Right forelimb (tissue), 1 donor: ENCODE measurements at regions not wholly inside any gene's neighbourhood (a gene's known extent, or its start where the extent isn't known, plus 50 kb on each side); places are given as distances from the start of the nearest gene placed in this dataset.
"Not testable (repeated sequence)": the region's sequence is repeated elsewhere in the genome, so short reads cannot be mapped to it uniquely, and the experiment has no call there.

Experiments
- DNase-seq: peaks from one replicate; pipeline ENCODE4 v3.0.0-alpha.2; 2018

DNA sequence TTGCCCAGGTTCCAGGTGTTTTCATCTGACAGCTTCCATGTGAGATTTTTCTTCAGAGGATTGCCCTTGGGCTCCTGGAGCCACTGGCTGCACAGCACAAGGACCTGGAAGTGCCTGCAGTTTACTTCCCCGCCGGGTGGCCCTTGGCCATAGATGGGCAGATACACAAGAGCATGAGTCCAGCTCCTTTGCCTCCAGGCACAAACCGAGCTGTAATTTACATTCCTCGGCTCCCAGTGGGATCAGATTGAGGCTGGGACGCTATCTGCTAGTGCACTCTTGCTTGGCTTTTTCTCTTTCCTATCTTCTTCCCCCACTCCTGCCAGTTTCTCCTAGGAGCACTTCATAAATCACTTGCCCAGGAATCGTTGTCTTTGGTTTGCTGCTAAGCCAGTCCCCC is 85.4 kb upstream of the RALY start:
- DNase-seq: no peak

GRCh38 chr20:33908868-33909267 is 84.8 kb upstream of the RALY start:
- no peak for DNase-seq

DNA sequence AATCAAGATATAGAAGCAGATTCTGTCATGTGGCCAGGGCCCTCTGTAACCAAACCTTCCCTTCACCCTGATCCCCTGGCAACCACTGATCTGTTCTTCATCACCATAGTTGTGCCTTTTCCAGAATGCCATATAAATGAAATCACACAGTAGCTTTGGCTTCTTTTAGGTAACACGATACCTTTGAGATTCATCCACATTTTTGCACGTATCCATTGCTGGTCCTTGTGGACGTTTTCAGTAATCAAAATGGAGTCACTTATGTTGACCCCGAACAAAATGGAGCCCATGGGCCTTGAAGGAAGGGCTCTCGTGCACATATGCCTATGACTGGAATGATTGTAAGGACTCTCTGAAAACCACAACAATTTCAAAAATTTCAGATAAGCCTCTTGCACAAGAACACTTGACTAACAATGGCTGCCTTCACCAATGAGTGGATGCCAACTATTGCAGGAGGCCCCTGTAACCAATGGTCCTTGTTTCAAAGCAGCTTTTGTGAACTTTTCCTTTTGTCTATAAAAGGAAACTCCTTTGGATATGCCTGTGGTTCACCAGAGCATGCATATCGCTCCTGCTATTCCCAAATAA is 84.3 kb upstream of the RALY start:
- DNase-seq: no peak

DNA sequence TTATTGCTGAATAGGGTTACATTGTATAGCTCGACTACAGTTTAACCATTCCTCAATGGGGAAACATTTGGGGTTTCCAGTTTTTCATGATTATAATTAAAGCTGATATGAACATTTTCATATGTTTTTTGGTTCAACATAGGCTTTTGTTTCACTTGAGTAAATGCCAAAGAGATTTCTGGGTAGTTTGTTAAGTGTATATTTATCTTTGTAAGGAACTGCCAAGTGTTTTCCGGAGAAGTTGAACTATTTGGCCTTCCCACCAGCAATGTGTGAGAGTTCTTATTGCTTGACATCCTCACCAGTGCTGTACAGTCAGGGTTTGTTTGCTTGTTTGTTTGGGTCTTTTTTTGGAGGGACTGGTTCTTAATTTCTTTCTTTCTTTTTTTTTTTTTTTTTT is 83.7 kb upstream of the RALY start:
- DNase-seq: no peak

DNA sequence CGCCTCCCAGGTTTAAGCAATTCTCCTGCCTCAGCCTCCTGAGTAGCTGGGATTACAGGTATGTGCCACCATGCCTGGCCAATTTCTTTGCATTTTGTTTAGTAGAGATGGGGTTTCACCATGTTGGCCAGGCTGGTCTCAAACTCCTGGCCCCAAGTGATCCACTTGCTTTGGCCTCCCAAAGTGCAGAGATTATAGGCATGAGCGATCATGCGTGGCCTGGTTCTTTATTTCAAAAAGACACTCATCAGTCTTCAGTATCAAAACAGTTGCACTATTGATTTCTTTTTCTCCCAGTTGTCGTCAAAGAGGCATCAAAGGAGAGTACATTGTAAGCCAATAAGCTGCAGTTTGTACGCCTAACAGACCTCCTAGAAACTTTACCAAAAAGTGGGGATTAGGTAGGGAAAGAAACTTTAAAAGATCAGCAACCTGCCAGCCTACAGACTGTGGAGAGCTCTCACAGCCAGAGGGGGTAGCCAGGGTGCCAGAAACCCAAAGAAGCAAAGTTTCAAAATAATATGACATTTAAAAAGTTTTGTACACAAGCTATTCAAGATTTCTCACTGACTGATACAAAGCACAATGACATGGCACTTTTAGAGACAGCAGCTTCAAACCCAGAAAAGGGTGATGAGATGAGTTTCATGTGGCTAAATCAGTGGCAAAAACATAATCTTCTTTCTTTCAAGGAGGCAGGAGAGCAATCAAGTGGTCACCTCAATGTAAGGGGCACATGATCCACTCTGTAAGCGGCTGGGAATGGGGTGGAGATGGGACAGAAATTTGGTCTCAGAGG is 83.0 kb upstream of the RALY start:
- DNase-seq: no peak

DNA sequence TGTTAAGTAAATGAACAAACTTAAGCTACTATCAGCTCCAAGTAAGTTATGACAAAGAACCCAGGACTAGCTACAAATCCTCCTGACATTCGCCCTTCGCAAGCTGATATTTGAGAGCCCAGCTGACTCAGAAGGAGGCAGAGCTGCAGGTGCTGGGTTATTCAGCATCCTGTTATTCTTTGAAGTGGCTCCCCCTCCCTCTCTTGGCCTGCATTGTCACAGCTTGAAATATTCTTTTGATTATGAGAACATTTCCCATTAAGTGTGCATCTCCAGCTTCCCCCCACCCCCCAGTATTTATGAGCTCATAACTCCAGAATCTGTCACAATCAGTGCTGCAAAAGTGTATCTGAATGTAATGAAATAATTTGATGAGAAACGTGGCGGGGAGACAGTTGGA is 78.8 kb upstream of the RALY start:
- no peak for DNase-seq

DNA sequence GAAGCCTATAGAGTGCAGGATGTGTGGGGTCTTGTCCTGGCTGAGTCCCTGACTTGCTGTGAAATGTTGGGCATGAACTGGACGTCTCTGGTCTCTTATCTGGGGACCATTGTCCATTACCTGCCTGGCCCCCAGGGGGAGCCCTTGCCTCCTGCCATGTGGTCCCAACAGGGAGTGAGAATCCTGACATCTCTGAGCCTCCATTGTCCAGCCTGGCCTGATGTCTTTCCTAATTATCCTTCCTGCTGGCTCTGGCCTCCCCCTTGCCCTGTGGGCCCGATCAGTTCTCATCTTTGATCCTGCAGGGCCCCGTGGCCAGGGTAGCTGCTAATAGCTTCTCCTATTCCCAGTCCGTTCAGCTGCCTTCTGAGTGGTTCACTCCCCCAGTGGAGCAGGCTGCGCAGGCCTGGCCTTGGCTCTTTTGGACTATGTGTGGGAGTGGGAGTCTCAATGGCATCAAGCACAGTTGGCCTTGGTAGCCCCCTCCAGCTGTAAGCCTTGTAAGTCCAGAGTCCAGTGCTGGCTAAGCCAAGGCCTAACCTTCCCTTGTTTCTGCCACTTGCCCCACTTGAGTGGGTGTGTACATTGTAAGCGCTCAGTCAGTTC is 77.9 kb upstream of the RALY start:
- no peak for DNase-seq

GRCh38 chr20:33916768-33917167 is 76.9 kb upstream of the RALY start:
- DNase-seq: no peak

- DNase-seq: no peak
Observed at GRCh38 chr20:33917831-33918525, 75.7 kb upstream of the RALY start.

DNA sequence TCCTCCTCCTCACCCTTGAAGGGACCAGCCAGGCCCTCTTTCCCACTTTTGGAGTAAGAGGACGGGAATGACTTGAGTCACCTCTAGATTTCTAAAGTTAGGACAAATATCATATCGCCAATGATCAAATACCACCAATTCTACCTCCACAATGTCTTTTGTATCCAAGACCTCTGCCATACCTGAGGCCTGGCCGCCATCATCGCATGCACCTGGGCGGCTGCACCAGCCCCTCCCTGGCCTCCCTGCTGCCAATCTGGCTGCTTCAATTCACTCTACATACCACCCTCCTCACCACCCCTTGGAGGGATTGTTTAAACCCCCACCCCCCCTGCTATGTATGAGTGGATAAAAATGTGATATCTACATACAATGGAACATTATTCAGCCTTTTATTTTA is 75.0 kb upstream of the RALY start:
- DNase-seq: no peak

DNA sequence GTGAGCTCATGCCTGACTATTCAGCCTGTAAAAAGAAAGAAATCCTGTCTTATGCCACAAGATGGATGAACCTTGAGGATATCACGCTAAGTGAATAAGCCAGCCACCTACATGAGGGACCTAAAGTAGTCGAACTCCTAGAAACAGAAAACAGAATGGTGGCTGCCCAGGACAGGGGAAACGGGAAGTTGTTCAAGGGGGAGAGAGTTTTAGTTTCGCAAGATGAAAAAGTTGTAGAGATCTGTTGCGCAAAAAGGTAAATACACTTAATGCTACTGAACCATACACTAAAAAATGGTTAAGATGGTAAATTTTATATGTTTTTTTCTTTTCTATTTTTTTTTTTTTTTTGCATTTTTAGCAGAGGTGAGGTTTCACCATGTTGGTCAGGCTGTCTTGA is 74.1 kb upstream of the RALY start:
- no peak for DNase-seq

DNA sequence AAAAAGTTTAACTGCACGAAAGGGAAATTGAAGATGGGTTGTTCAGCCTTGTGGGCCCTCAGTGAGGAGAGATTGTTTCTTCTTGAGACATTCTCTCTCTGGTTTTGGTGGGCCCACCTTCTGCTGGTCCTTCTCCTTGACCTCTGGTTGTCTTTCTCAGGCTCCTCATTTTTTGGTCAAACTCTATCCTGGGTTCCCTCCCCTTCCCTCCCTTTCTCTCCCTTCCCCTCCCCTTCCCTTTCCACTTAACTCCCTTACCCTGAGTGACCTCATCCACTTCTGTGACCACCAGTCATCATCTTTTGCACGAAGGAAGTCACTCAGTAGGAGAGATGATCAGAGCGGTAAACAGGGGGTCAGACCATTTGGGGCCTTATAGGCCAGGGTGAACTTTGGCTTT is 71.5 kb upstream of the RALY start:
- no peak for DNase-seq

- no peak for DNase-seq
Observed at GRCh38 chr20:33923740-33924139, 70.0 kb upstream of the RALY start.

- DNase-seq: no peak
Observed at GRCh38 chr20:33925867-33926266, 67.8 kb upstream of the RALY start.

- no peak for DNase-seq
Observed at GRCh38 chr20:33926425-33926824, 67.3 kb upstream of the RALY start.

DNA sequence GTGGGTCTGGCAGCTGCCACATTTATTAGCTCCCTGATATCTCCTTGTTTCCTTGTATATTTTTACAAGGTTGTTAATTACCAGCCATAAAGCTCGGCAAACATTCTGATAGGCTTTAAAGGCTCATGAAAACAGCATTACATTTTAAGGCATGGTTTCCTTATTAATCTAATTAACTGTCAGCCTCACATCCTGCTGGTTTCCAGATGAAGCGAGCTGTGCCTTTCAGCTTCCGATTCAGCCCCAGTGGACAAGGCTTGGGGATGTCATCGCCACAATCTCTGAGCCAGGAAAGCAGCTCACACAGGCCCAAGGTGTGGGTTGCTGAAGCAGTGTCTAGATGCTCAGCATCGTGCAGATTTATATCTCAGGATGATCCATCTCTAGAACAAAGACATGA is 66.0 kb upstream of the RALY start:
- DNase-seq: no peak

DNA sequence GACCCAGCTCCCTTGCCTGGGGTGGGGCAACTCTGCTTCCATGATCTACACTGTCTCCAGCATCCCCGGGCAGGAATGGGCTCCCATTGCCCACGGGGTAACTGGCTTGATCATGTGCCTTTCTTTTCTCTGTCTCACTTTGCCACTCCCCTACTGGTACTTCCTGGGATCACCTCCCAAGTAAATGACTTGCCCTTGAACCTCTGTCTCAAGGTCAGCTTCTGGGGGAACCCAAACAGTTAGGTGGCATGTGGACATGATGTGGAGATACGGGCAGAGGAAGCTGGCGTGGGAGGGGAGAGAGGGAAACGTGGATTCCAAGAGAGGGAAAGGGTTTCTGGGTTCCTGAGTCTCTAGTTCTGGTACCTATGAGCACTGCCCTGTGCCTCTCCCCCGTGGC is 63.8 kb upstream of the RALY start:
- no peak for DNase-seq

- DNase-seq: peak; percentile 49
Observed at GRCh38 chr20:33933469-33933909, 60.2 kb upstream of the RALY start.

- no peak for DNase-seq
Observed at GRCh38 chr20:33936656-33937055, 57.1 kb upstream of the RALY start.

DNA sequence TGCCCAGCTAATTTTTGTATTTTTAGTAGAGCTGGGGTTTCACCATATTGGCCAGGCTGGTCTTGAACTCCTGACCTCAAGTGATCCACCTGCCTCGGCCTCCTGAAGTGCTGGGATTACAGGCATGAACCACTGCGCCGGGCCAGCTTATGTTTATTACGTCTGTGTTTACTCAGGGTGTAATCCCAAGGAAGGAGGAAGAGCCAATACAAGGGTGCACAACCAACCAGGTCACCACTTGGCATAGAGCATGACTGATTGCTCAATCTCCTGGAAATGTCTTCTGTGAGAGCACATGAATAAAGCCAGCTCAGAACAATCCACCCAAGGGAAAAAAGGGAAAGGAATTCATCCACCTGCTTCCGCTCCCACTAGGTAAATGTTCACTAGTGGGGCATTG is 54.7 kb upstream of the RALY start:
- not testable (repeated sequence) for DNase-seq

DNA sequence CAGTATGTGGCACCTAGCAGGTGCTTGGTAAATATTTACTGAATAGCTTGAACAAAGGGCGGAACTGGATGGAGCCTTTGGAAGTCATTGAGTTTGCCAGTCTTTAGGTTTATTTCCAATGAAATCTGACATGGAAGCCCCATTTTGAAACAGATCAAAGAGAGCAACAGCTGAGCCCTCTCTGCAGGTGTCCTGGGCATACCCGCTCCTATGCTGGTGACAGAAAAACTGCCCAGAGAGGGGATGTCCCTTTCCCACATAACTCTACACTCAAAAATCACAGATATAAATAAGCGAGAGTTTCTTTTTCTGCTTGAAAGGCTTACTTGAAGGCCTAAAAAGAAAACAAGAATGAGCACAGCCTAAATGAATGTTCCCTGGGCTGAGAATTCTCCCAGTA is 53.0 kb upstream of the RALY start:
- no peak for DNase-seq
